ENCODE measurements at regions not wholly inside any gene's neighbourhood (a gene's known extent, or its start where the extent isn't known, plus 50 kb on each side); places are given as distances from the start of the nearest gene placed in this dataset.

DNA sequence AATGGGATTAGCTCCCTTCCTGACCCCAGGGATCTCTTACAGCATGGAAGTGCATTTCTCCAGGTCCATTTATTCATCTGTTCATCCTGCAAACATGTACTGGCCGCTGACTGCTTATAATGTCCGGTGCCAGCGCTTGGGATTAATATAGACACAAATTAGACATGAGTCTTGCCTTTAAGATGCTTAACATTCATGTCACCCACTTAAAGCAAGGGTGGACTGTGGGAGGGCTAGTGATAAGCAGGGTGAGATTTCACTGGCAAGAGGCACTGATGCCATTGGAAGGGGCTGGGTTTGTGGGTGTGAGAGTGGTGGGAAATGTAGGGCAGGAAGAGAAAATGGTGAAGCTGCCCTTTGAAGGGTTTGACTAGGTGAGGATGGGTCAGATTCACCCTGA is 92.2 kb upstream of the MPHOSPH6 start:
- ChIA-PET CTCF (interaction anchor here (2.1 to 5.9 kb wide), 6 partner anchors 82 to 377 kb away, joined by 16 to 132 read pairs (median 24); no protein-coding TSS in a partner anchor), POLR2A (no interaction called here)

More for the DNA sequence above, 92.2 kb upstream of the MPHOSPH6 start:
- TF ChIP-seq NR2C2 (CRISPR knock-in tag; IDR thresholded peaks at IDR 0.05) (no peak), GABPB1 (CRISPR knock-in tag; IDR thresholded peaks at IDR 0.05) (no peak), ZNF671 (CRISPR knock-in tag; IDR thresholded peaks at IDR 0.05) (no peak), CREM (CRISPR knock-in tag; IDR thresholded peaks at IDR 0.05) (no peak), MXD4 (CRISPR knock-in tag; IDR thresholded peaks at IDR 0.05; ENCODE audit: borderline replicate concordance) (no peak), TEAD1 (CRISPR knock-in tag; IDR thresholded peaks at IDR 0.05) (no peak), NR1H2 (CRISPR knock-in tag; IDR thresholded peaks at IDR 0.05) (no peak), IRF2 (CRISPR knock-in tag; IDR thresholded peaks at IDR 0.05; ENCODE audit: borderline replicate concordance, low read depth) (no peak), PRRX2 (CRISPR knock-in tag; IDR thresholded peaks at IDR 0.05) (no peak), NFYB (CRISPR knock-in tag; conservative IDR thresholded peaks at IDR 0.05; ENCODE audit: low read depth) (no peak), RORB (CRISPR knock-in tag; IDR thresholded peaks at IDR 0.05) (no peak), SMAD4 (CRISPR knock-in tag; IDR thresholded peaks at IDR 0.05) (no peak)
- TF ChIP-seq, protein P1, sequence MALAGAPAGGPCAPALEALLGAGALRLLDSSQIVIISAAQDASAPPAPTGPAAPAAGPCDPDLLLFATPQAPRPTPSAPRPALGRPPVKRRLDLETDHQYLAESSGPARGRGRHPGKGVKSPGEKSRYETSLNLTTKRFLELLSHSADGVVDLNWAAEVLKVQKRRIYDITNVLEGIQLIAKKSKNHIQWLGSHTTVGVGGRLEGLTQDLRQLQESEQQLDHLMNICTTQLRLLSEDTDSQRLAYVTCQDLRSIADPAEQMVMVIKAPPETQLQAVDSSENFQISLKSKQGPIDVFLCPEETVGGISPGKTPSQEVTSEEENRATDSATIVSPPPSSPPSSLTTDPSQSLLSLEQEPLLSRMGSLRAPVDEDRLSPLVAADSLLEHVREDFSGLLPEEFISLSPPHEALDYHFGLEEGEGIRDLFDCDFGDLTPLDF (CRISPR knock-in tag; IDR thresholded peaks at IDR 0.05) = no peak
- TF ChIP-seq, protein P2, sequence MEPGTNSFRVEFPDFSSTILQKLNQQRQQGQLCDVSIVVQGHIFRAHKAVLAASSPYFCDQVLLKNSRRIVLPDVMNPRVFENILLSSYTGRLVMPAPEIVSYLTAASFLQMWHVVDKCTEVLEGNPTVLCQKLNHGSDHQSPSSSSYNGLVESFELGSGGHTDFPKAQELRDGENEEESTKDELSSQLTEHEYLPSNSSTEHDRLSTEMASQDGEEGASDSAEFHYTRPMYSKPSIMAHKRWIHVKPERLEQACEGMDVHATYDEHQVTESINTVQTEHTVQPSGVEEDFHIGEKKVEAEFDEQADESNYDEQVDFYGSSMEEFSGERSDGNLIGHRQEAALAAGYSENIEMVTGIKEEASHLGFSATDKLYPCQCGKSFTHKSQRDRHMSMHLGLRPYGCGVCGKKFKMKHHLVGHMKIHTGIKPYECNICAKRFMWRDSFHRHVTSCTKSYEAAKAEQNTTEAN (CRISPR knock-in tag; IDR thresholded peaks at IDR 0.05) = no peak
- TF ChIP-seq, protein P3, sequence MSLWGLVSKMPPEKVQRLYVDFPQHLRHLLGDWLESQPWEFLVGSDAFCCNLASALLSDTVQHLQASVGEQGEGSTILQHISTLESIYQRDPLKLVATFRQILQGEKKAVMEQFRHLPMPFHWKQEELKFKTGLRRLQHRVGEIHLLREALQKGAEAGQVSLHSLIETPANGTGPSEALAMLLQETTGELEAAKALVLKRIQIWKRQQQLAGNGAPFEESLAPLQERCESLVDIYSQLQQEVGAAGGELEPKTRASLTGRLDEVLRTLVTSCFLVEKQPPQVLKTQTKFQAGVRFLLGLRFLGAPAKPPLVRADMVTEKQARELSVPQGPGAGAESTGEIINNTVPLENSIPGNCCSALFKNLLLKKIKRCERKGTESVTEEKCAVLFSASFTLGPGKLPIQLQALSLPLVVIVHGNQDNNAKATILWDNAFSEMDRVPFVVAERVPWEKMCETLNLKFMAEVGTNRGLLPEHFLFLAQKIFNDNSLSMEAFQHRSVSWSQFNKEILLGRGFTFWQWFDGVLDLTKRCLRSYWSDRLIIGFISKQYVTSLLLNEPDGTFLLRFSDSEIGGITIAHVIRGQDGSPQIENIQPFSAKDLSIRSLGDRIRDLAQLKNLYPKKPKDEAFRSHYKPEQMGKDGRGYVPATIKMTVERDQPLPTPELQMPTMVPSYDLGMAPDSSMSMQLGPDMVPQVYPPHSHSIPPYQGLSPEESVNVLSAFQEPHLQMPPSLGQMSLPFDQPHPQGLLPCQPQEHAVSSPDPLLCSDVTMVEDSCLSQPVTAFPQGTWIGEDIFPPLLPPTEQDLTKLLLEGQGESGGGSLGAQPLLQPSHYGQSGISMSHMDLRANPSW (CRISPR knock-in tag; conservative IDR thresholded peaks at IDR 0.05; ENCODE audit: low read depth) = no peak
- TF ChIP-seq, protein P4, sequence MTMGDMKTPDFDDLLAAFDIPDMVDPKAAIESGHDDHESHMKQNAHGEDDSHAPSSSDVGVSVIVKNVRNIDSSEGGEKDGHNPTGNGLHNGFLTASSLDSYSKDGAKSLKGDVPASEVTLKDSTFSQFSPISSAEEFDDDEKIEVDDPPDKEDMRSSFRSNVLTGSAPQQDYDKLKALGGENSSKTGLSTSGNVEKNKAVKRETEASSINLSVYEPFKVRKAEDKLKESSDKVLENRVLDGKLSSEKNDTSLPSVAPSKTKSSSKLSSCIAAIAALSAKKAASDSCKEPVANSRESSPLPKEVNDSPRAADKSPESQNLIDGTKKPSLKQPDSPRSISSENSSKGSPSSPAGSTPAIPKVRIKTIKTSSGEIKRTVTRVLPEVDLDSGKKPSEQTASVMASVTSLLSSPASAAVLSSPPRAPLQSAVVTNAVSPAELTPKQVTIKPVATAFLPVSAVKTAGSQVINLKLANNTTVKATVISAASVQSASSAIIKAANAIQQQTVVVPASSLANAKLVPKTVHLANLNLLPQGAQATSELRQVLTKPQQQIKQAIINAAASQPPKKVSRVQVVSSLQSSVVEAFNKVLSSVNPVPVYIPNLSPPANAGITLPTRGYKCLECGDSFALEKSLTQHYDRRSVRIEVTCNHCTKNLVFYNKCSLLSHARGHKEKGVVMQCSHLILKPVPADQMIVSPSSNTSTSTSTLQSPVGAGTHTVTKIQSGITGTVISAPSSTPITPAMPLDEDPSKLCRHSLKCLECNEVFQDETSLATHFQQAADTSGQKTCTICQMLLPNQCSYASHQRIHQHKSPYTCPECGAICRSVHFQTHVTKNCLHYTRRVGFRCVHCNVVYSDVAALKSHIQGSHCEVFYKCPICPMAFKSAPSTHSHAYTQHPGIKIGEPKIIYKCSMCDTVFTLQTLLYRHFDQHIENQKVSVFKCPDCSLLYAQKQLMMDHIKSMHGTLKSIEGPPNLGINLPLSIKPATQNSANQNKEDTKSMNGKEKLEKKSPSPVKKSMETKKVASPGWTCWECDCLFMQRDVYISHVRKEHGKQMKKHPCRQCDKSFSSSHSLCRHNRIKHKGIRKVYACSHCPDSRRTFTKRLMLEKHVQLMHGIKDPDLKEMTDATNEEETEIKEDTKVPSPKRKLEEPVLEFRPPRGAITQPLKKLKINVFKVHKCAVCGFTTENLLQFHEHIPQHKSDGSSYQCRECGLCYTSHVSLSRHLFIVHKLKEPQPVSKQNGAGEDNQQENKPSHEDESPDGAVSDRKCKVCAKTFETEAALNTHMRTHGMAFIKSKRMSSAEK (CRISPR knock-in tag; IDR thresholded peaks at IDR 0.05; ENCODE audit: borderline replicate concordance) = no peak
- TF ChIP-seq, protein P5, sequence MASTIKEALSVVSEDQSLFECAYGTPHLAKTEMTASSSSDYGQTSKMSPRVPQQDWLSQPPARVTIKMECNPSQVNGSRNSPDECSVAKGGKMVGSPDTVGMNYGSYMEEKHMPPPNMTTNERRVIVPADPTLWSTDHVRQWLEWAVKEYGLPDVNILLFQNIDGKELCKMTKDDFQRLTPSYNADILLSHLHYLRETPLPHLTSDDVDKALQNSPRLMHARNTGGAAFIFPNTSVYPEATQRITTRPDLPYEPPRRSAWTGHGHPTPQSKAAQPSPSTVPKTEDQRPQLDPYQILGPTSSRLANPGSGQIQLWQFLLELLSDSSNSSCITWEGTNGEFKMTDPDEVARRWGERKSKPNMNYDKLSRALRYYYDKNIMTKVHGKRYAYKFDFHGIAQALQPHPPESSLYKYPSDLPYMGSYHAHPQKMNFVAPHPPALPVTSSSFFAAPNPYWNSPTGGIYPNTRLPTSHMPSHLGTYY (CRISPR knock-in tag; IDR thresholded peaks at IDR 0.05) = no peak
- ATAC-seq (no peak), DNase-seq (ENCODE audit: low spot score) (no peak)
- Mint-ChIP-seq H3K4me3 (no peak overlapping the region), H3K4me1 (peaks cover 14% of the 10 kb centered on the region), H3K9me3 (0 out of 2 replicates have a peak, but pooled peaks cover 3% of the 10 kb centered on the region), H3K27ac (no peak overlapping the region), H3K27me3 (ENCODE audit: low read depth) (no peaks in the 10 kb centered on the region; the same call in 1 of the 2 replicates), H3K36me3 (no peaks in the 10 kb centered on the region)
